Muscle layer of duodenum (tissue), 2 donors: ENCODE measurements at regions not wholly inside any gene's neighbourhood (a gene's known extent, or its start where the extent isn't known, plus 50 kb on each side); places are given as distances from the start of the nearest gene placed in this dataset.

Source experiments
- H3K27ac ChIP-seq: one replicate; pipeline ENCODE4 v1.7.0; 2013; ENCODE audit warnings: mild to moderate bottlenecking, low read length
- H3K27me3 ChIP-seq: one replicate; pipeline ENCODE4 v1.7.0; 2013; ENCODE audit warnings: low read depth, mild to moderate bottlenecking, control low read depth, low read length
- H3K36me3 ChIP-seq, 2 donors: one replicate each; pipeline ENCODE4 v1.7.0; 2013; ENCODE audit warnings: low read length in 2 of 2, control low read depth in 1 of 2, mild to moderate bottlenecking in 1 of 2; ENCODE audit not compliant: insufficient read depth in 2 of 2, control insufficient read depth in 1 of 2
- H3K4me1 ChIP-seq, 2 donors: one replicate each; pipeline ENCODE4 v1.7.0; 2013; ENCODE audit warnings: low read length in 2 of 2, mild to moderate bottlenecking in 2 of 2, control low read depth in 1 of 2, moderate library complexity in 1 of 2; ENCODE audit not compliant: insufficient read depth in 2 of 2, control insufficient read depth in 1 of 2
- H3K4me3 ChIP-seq, 2 donors: one replicate each; pipeline ENCODE4 v1.7.0; 2013; ENCODE audit warnings: low read length in 2 of 2, low read depth in 1 of 2, mild to moderate bottlenecking in 1 of 2
- H3K9me3 ChIP-seq, 2 donors: one replicate each; pipeline ENCODE4 v1.7.0; 2013; ENCODE audit warnings: low read length in 2 of 2, control low read depth in 1 of 2, mild to moderate bottlenecking in 1 of 2; ENCODE audit not compliant: control insufficient read depth in 1 of 2
- donor health status: healthy.

GRCh38 chr2:153388246-153388645, 90.3 kb downstream of the RPRM start:
- Histone ChIP-seq H3K4me3 (no peak overlapping the region), H3K9me3 (no peaks in the 10 kb centered on the region), H3K36me3 (no peaks in the 10 kb centered on the region), H3K27ac (no peak overlapping the region), H3K4me1 (no peaks in the 10 kb centered on the region), H3K27me3 (no peaks in the 10 kb centered on the region)

- Histone ChIP-seq H3K27ac (no peak overlapping the region), H3K4me3 (no peak overlapping the region), H3K36me3 (no peaks in the 10 kb centered on the region), H3K27me3 (no peaks in the 10 kb centered on the region), H3K9me3 (no peaks in the 10 kb centered on the region), H3K4me1 (no peaks in the 10 kb centered on the region)
These were observed 91.4 kb downstream of the RPRM start for GRCh38 chr2:153387203-153387602.

GRCh38 chr2:153386481-153386897, 92.1 kb downstream of the RPRM start:
- no peaks in the 10 kb centered on the region for H3K27me3 ChIP-seq
- no peak overlapping the region for H3K27ac ChIP-seq
- no peaks in the 10 kb centered on the region for H3K4me1 ChIP-seq
- no peak overlapping the region for H3K4me3 ChIP-seq
- no peaks in the 10 kb centered on the region for H3K9me3 ChIP-seq
- H3K36me3 ChIP-seq: no peaks in the 10 kb centered on the region

- H3K4me1 ChIP-seq: no peaks in the 10 kb centered on the region
- H3K27ac ChIP-seq: no peak overlapping the region
- no peak overlapping the region for H3K4me3 ChIP-seq
- no peaks in the 10 kb centered on the region for H3K27me3 ChIP-seq
- H3K9me3 ChIP-seq: no peaks in the 10 kb centered on the region
- H3K36me3 ChIP-seq: no peaks in the 10 kb centered on the region
These were observed 104.9 kb downstream of the RPRM start for GRCh38 chr2:153373510-153374279.

- no peaks in the 10 kb centered on the region for H3K9me3 ChIP-seq
- no peak overlapping the region for H3K27ac ChIP-seq
- H3K27me3 ChIP-seq: no peaks in the 10 kb centered on the region
- H3K4me3 ChIP-seq: no peak overlapping the region
- no peaks in the 10 kb centered on the region for H3K36me3 ChIP-seq
- H3K4me1 ChIP-seq: no peaks in the 10 kb centered on the region
These were observed 118.3 kb downstream of the RPRM start for GRCh38 chr2:153360239-153360638.

GRCh38 chr2:153354377-153354776, 124.2 kb downstream of the RPRM start:
- H3K4me1 ChIP-seq: no peaks in the 10 kb centered on the region
- no peaks in the 10 kb centered on the region for H3K9me3 ChIP-seq
- no peak overlapping the region for H3K4me3 ChIP-seq
- H3K27ac ChIP-seq: no peak overlapping the region
- H3K36me3 ChIP-seq: no peaks in the 10 kb centered on the region
- no peaks in the 10 kb centered on the region for H3K27me3 ChIP-seq

- Histone ChIP-seq H3K27ac (no peak overlapping the region), H3K9me3 (no peaks in the 10 kb centered on the region), H3K27me3 (no peaks in the 10 kb centered on the region), H3K4me3 (no peak overlapping the region), H3K4me1 (no peaks in the 10 kb centered on the region), H3K36me3 (no peaks in the 10 kb centered on the region)
These were observed 129.0 kb downstream of the RPRM start for GRCh38 chr2:153349603-153350002.

GRCh38 chr2:153347818-153348495, 130.6 kb downstream of the RPRM start:
- Histone ChIP-seq H3K9me3 (no peaks in the 10 kb centered on the region), H3K27ac (no peak overlapping the region), H3K4me1 (no peaks in the 10 kb centered on the region), H3K27me3 (no peaks in the 10 kb centered on the region), H3K36me3 (no peaks in the 10 kb centered on the region), H3K4me3 (no peak overlapping the region)

GRCh38 chr2:153320879-153321278, 157.7 kb downstream of the RPRM start:
- Histone ChIP-seq H3K36me3 (no peaks in the 10 kb centered on the region), H3K9me3 (no peaks in the 10 kb centered on the region), H3K4me1 (no peaks in the 10 kb centered on the region), H3K27ac (no peak overlapping the region), H3K27me3 (no peaks in the 10 kb centered on the region), H3K4me3 (no peak overlapping the region)

- Histone ChIP-seq H3K27ac (no peak overlapping the region), H3K4me1 (no peaks in the 10 kb centered on the region), H3K4me3 (no peak overlapping the region), H3K27me3 (no peaks in the 10 kb centered on the region), H3K36me3 (no peaks in the 10 kb centered on the region), H3K9me3 (no peaks in the 10 kb centered on the region)
These were observed 167.1 kb downstream of the RPRM start for GRCh38 chr2:153311432-153311831.

GRCh38 chr2:153308466-153308865, 170.1 kb downstream of the RPRM start:
- no peak overlapping the region for H3K27ac ChIP-seq
- H3K27me3 ChIP-seq: no peaks in the 10 kb centered on the region
- no peaks in the 10 kb centered on the region for H3K9me3 ChIP-seq
- no peaks in the 10 kb centered on the region for H3K36me3 ChIP-seq
- no peaks in the 10 kb centered on the region for H3K4me1 ChIP-seq
- H3K4me3 ChIP-seq: no peak overlapping the region
